GM12891 (cell line): ENCODE measurements at regions not wholly inside any gene's neighbourhood (a gene's known extent, or its start where the extent isn't known, plus 50 kb on each side); places are given as distances from the start of the nearest gene placed in this dataset.

Experiments
- PAX5 ChIP-seq: IDR thresholded peaks from 2 replicates; pipeline ENCODE4 v1.6.1; 2011; ENCODE audit warnings: low read length, moderate library complexity, mild to moderate bottlenecking; ENCODE audit not compliant: insufficient read depth, severe bottlenecking
- POLR2A ChIP-seq: IDR thresholded peaks from 2 replicates; pipeline ENCODE4 v1.6.1; 2011; ENCODE audit warnings: low read depth, low read length, control low read depth
- POLR2AphosphoS5 ChIP-seq: IDR thresholded peaks from 2 replicates; pipeline ENCODE4 v1.6.1; 2011; ENCODE audit warnings: low read depth, low read length, control low read depth
- POU2F2 ChIP-seq: IDR thresholded peaks from 2 replicates; pipeline ENCODE4 v1.6.1; 2011; ENCODE audit warnings: low read depth, mild to moderate bottlenecking, control low read depth, low read length, moderate library complexity
- SPI1 ChIP-seq: IDR thresholded peaks from 2 replicates; pipeline ENCODE4 v1.6.1; 2011; ENCODE audit warnings: low read depth, low read length, control low read depth
- TAF1 ChIP-seq: IDR thresholded peaks from 2 replicates; pipeline ENCODE4 v1.6.1; 2011; ENCODE audit warnings: low read depth, low read length, control low read depth

DNA sequence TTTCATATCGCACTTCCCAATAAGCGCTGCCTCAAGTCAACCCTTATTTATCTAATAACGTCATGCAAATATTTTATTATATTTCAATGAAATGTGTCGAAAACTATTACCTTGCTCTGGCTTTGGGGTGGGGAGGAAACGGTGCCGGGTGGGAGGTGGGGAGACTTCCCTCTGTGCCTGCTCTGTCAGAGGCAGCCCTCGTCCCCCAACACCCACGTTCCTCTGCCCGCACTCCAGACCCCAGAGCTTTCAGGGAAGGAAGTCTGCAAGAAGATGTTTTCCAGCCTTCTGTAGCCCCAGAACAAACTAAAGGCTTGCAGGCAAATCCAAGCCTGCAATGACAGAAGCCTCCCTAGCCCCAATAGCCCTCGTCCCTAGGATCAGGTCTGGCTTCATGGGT lies 235.7 kb downstream of the BUD13 start:
- TF ChIP-seq POLR2A = no peak
- no peak for TF ChIP-seq SPI1
- no peak for TF ChIP-seq POLR2AphosphoS5
- no peak for TF ChIP-seq PAX5
- TF ChIP-seq TAF1 = no peak
- TF ChIP-seq POU2F2 = no peak
